ENCODE measurements at regions not wholly inside any gene's neighbourhood (a gene's known extent, or its start where the extent isn't known, plus 50 kb on each side); places are given as distances from the start of the nearest gene placed in this dataset.

DNA sequence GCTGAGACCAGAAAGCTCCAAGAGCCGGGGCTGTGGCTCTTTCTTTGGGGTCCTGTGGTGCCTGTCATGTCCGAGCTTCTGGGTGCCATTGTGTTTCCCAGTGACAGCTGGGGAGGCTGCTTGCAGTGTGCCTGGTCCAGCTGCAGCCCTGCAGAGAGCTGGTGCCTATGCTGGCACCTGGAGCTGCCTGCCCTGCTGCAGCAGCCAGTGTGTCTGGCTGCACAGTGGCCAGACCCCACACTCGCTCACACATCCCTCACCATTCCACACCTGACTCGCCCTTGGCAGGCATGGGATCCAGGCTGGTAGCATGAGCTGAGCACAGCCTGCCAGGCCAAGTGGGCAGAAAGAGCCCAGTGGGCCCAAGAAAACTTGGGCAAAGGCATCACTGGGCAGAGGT is 635.1 kb upstream of the SEMA3D start (continued):
- TF ChIP-seq, protein P1, sequence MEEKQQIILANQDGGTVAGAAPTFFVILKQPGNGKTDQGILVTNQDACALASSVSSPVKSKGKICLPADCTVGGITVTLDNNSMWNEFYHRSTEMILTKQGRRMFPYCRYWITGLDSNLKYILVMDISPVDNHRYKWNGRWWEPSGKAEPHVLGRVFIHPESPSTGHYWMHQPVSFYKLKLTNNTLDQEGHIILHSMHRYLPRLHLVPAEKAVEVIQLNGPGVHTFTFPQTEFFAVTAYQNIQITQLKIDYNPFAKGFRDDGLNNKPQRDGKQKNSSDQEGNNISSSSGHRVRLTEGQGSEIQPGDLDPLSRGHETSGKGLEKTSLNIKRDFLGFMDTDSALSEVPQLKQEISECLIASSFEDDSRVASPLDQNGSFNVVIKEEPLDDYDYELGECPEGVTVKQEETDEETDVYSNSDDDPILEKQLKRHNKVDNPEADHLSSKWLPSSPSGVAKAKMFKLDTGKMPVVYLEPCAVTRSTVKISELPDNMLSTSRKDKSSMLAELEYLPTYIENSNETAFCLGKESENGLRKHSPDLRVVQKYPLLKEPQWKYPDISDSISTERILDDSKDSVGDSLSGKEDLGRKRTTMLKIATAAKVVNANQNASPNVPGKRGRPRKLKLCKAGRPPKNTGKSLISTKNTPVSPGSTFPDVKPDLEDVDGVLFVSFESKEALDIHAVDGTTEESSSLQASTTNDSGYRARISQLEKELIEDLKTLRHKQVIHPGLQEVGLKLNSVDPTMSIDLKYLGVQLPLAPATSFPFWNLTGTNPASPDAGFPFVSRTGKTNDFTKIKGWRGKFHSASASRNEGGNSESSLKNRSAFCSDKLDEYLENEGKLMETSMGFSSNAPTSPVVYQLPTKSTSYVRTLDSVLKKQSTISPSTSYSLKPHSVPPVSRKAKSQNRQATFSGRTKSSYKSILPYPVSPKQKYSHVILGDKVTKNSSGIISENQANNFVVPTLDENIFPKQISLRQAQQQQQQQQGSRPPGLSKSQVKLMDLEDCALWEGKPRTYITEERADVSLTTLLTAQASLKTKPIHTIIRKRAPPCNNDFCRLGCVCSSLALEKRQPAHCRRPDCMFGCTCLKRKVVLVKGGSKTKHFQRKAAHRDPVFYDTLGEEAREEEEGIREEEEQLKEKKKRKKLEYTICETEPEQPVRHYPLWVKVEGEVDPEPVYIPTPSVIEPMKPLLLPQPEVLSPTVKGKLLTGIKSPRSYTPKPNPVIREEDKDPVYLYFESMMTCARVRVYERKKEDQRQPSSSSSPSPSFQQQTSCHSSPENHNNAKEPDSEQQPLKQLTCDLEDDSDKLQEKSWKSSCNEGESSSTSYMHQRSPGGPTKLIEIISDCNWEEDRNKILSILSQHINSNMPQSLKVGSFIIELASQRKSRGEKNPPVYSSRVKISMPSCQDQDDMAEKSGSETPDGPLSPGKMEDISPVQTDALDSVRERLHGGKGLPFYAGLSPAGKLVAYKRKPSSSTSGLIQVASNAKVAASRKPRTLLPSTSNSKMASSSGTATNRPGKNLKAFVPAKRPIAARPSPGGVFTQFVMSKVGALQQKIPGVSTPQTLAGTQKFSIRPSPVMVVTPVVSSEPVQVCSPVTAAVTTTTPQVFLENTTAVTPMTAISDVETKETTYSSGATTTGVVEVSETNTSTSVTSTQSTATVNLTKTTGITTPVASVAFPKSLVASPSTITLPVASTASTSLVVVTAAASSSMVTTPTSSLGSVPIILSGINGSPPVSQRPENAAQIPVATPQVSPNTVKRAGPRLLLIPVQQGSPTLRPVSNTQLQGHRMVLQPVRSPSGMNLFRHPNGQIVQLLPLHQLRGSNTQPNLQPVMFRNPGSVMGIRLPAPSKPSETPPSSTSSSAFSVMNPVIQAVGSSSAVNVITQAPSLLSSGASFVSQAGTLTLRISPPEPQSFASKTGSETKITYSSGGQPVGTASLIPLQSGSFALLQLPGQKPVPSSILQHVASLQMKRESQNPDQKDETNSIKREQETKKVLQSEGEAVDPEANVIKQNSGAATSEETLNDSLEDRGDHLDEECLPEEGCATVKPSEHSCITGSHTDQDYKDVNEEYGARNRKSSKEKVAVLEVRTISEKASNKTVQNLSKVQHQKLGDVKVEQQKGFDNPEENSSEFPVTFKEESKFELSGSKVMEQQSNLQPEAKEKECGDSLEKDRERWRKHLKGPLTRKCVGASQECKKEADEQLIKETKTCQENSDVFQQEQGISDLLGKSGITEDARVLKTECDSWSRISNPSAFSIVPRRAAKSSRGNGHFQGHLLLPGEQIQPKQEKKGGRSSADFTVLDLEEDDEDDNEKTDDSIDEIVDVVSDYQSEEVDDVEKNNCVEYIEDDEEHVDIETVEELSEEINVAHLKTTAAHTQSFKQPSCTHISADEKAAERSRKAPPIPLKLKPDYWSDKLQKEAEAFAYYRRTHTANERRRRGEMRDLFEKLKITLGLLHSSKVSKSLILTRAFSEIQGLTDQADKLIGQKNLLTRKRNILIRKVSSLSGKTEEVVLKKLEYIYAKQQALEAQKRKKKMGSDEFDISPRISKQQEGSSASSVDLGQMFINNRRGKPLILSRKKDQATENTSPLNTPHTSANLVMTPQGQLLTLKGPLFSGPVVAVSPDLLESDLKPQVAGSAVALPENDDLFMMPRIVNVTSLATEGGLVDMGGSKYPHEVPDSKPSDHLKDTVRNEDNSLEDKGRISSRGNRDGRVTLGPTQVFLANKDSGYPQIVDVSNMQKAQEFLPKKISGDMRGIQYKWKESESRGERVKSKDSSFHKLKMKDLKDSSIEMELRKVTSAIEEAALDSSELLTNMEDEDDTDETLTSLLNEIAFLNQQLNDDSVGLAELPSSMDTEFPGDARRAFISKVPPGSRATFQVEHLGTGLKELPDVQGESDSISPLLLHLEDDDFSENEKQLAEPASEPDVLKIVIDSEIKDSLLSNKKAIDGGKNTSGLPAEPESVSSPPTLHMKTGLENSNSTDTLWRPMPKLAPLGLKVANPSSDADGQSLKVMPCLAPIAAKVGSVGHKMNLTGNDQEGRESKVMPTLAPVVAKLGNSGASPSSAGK (IDR thresholded peaks at IDR 0.05) = no peak
- TF ChIP-seq HDAC1 (IDR thresholded peaks at IDR 0.05) = no peak
- TF ChIP-seq ZEB2 (IDR thresholded peaks at IDR 0.05) = no peak
- TF ChIP-seq ZC3H11A (IDR thresholded peaks at IDR 0.05; ENCODE audit: low read depth, low read length) = no peak
- no peak for TF ChIP-seq ZNF121 (CRISPR knock-in tag; conservative IDR thresholded peaks at IDR 0.05)
- no peak for TF ChIP-seq CBFB (CRISPR knock-in tag; IDR thresholded peaks at IDR 0.05)
- TF ChIP-seq POLR2B (IDR thresholded peaks at IDR 0.05; ENCODE audit: low read depth, partially characterized antibody) = no peak

Measured in K562 (cell line).